GM12878 (cell line): ENCODE measurements at regions not wholly inside any gene's neighbourhood (a gene's known extent, or its start where the extent isn't known, plus 50 kb on each side); places are given as distances from the start of the nearest gene placed in this dataset.

Experiments
- ATAC-seq: fragments of 200-7000 bp; cut with Tn5 transposase; 3 replicates; pipeline ENCODE4 v1.9.1; 2020; ENCODE audit warnings: mild to moderate bottlenecking, moderate library complexity
- BruUV-seq: library from RNA; stranded (reverse); fragments of 400-500 nt; replicated peaks from 2 replicates; lab custom pipeline; 2021; lab: Mats Ljungman, UMichigan
- CTCF ChIA-PET: fragments of 300-600 bp; sonication (Branson Sonifier 250); formaldehyde crosslinking; extraction: SDS; loops from one replicate; lab custom pipeline; 2021; ENCODE audit warnings: inconsistent platforms; lab: Yijun Ruan, JAX
- POLR2A ChIA-PET: fragments of 350-600 bp; formaldehyde crosslinking; extraction: SDS; loops from one replicate; lab custom pipeline; 2021; ENCODE audit warnings: inconsistent platforms; lab: Charles Lee
- RAD21 ChIA-PET: fragments of 300-600 bp; sonication (Branson Sonifier 250); formaldehyde crosslinking; loops from one replicate; lab custom pipeline; 2023; ENCODE audit warnings: antibody characterized with exemption; ENCODE audit not compliant: unreplicated experiment; lab: Charles Lee
- SMC1A ChIA-PET: fragments of 300-600 bp; sonication (Branson Sonifier 250); formaldehyde crosslinking; loops from one replicate; lab custom pipeline; 2023; ENCODE audit not compliant: unreplicated experiment, uncharacterized antibody; lab: Charles Lee
- DNase-seq: peaks from one replicate; pipeline ENCODE4 v3.0.0-alpha.2; 2011; ENCODE audit warnings: low read depth, low spot score
- FAIRE-seq: peaks from 3 replicates; lab custom pipeline; 2011; peaks lifted over from hg19 to GRCh38; lab: Jason Lieb, UNC
- H2AFZ ChIP-seq: 2 replicates; pipeline ENCODE4 v1.6.0; 2011; ENCODE audit warnings: low read depth, low read length, control low read depth; ENCODE audit not compliant: control insufficient read depth
- H3K27ac ChIP-seq: 2 replicates; pipeline ENCODE4 v1.5.1; 2011; ENCODE audit warnings: control low read depth; ENCODE audit not compliant: control insufficient read depth, insufficient read depth
- H3K27me3 ChIP-seq, 2 experiments: replicated peaks in 1 of 2; 2 replicates each; pipeline versions ENCODE4 v1.6.0 to v1.6.1; 2011; ENCODE audit warnings: low read length in 1 of 2; ENCODE audit not compliant: control insufficient read depth in 2 of 2, insufficient read depth in 2 of 2
- H3K36me3 ChIP-seq, 2 experiments: 2 replicates each; pipeline ENCODE4 v1.5.1; 2011; ENCODE audit warnings: low read length in 1 of 2; ENCODE audit not compliant: control insufficient read depth in 2 of 2, insufficient read depth in 2 of 2
- H3K4me1 ChIP-seq: 2 replicates; pipeline ENCODE4 v1.6.1; 2011; ENCODE audit warnings: mild to moderate bottlenecking, low read length, moderate library complexity, mixed read lengths; ENCODE audit not compliant: control insufficient read depth, insufficient read depth
- H3K4me2 ChIP-seq: 2 replicates; pipeline ENCODE4 v1.6.0; 2011; ENCODE audit warnings: control low read depth; ENCODE audit not compliant: control insufficient read depth, insufficient read depth
- H3K4me3 ChIP-seq: fragments of 200-600 bp; sonication (generic); 2 replicates; pipeline ENCODE4 v1.5.1; 2016
- H3K79me2 ChIP-seq: 2 replicates; pipeline ENCODE4 v1.6.0; 2011; ENCODE audit warnings: low read length; ENCODE audit not compliant: control insufficient read depth, insufficient read depth
- H3K9ac ChIP-seq: 2 replicates; pipeline ENCODE4 v1.8.0; 2011; ENCODE audit warnings: low read length, control low read depth, mixed read lengths; ENCODE audit not compliant: control insufficient read depth, insufficient read depth
- H3K9me3 ChIP-seq: replicated peaks from 3 replicates; pipeline ENCODE4 v1.5.1; 2011; ENCODE audit warnings: mild to moderate bottlenecking, low read length; ENCODE audit not compliant: control insufficient read depth, insufficient read depth
- H4K20me1 ChIP-seq: 2 replicates; pipeline ENCODE4 v1.6.0; 2011; ENCODE audit not compliant: control insufficient read depth, insufficient read depth
- BACH1 ChIP-seq: fragments of 450-650 bp; IDR thresholded peaks from 2 replicates; pipeline ENCODE4 v1.6.1; 2017; ENCODE audit warnings: mild to moderate bottlenecking, borderline replicate concordance
- BCL3 ChIP-seq: IDR thresholded peaks from 2 replicates; pipeline ENCODE4 v1.6.1; 2011; ENCODE audit warnings: borderline replicate concordance, low read depth, mild to moderate bottlenecking, moderate library complexity, low read length; ENCODE audit not compliant: insufficient read depth, poor library complexity, severe bottlenecking
- BMI1 ChIP-seq: fragments of 450-650 bp; IDR thresholded peaks from 2 replicates; pipeline ENCODE4 v1.6.1; 2016; ENCODE audit warnings: mild to moderate bottlenecking, moderate library complexity, borderline replicate concordance
- CHD1 ChIP-seq: IDR thresholded peaks from 2 replicates; pipeline ENCODE4 v1.6.1; 2012; ENCODE audit warnings: low read depth, low read length, improper control_type of control experiment
- FOXK2 ChIP-seq: fragments of 450-650 bp; IDR thresholded peaks from 2 replicates; pipeline ENCODE4 v1.6.1; 2017; ENCODE audit warnings: mild to moderate bottlenecking, moderate library complexity
- KAT2A ChIP-seq: conservative IDR thresholded peaks from 2 replicates; pipeline ENCODE4 v1.6.1; 2011; ENCODE audit warnings: low read depth, low read length; ENCODE audit not compliant: control insufficient read depth
- MYC ChIP-seq: IDR thresholded peaks from 2 replicates; pipeline ENCODE4 v1.6.1; 2011; ENCODE audit warnings: mild to moderate bottlenecking, low read length, moderate library complexity, inconsistent platforms; ENCODE audit not compliant: insufficient read depth, insufficient replicate concordance, insufficient read length, severe bottlenecking
- NFIC ChIP-seq: IDR thresholded peaks from 2 replicates; pipeline ENCODE4 v1.6.1; 2012; ENCODE audit warnings: low read depth, mild to moderate bottlenecking, inconsistent platforms, low read length, moderate library complexity
- NFYB ChIP-seq: IDR thresholded peaks from 2 replicates; pipeline ENCODE4 v1.6.1; 2011; ENCODE audit warnings: low read depth, mild to moderate bottlenecking, low read length, improper control_type of control experiment, moderate library complexity; ENCODE audit not compliant: insufficient read depth
- RELB ChIP-seq: fragments of 450-650 bp; IDR thresholded peaks from 2 replicates; pipeline ENCODE4 v1.6.1; 2017; ENCODE audit warnings: low read depth, mild to moderate bottlenecking, moderate library complexity
- REST ChIP-seq: IDR thresholded peaks from 2 replicates; pipeline ENCODE4 v1.6.1; 2012; ENCODE audit warnings: mild to moderate bottlenecking, low read depth, low read length
- RFX5 ChIP-seq: IDR thresholded peaks from 2 replicates; pipeline ENCODE4 v1.6.1; 2011; ENCODE audit warnings: low read depth, low read length, improper control_type of control experiment
- SREBF2 ChIP-seq: IDR thresholded peaks from 2 replicates; pipeline ENCODE4 v1.6.1; 2012; ENCODE audit warnings: mild to moderate bottlenecking, low read length
- YY1 ChIP-seq: IDR thresholded peaks from 2 replicates; pipeline ENCODE4 v1.6.1; 2011; ENCODE audit warnings: low read depth, mild to moderate bottlenecking, low read length
- ZBTB4 ChIP-seq: fragments of 450-650 bp; formaldehyde crosslinking; IDR thresholded peaks from 2 replicates; pipeline ENCODE4 v1.4.0; 2022; ENCODE audit warnings: mild to moderate bottlenecking, moderate library complexity
- ZZZ3 ChIP-seq: IDR thresholded peaks from 2 replicates; pipeline ENCODE4 v1.6.1; 2011; ENCODE audit warnings: low read depth; ENCODE audit not compliant: control insufficient read depth, insufficient read length
- WGBS: methylation state at CpG from one replicate; pipeline ENCODE4 v1.1.6; 2016; ENCODE audit warnings: low lambda C conversion rate; ENCODE audit not compliant: insufficient replicate concordance, insufficient coverage; ENCODE audit errors: missing lambda C conversion rate; 5-methylcytosine and 5-hydroxymethylcytosine counted together
- in situ Hi-C: fragments of 300-500 bp; cut with MboI; formaldehyde crosslinking; loops from 9 replicates; pipeline ENCODE4 v1.14.3; 2018; ENCODE audit warnings: mixed read lengths
- intact Hi-C: fragments of 100-400 bp; cut with micrococcal nuclease; formaldehyde crosslinking; loops from one replicate; pipeline ENCODE4 v1.14.2; 2022; ENCODE audit not compliant: unreplicated experiment

GRCh38 chr4:188811121-188811520, 671.9 kb downstream of the TRIML1 start:
- DNase-seq (no peak), ATAC-seq (no peak), FAIRE-seq (no peak)
- ChIA-PET CTCF (no interaction called here), POLR2A (no interaction called here), RAD21 (no interaction called here), SMC1A (no interaction called here)
- Histone ChIP-seq H3K9ac (no peak overlapping the region), H3K27ac (no peak overlapping the region), H3K4me2 (no peak overlapping the region), H3K79me2 (no peaks in the 10 kb centered on the region), H3K4me3 (no peak overlapping the region), H3K27me3 (no peaks in the 10 kb centered on the region), H2AFZ (no peak overlapping the region), H4K20me1 (no peaks in the 10 kb centered on the region), H3K36me3 (no peaks in the 10 kb centered on the region), H3K4me1 (no peaks in the 10 kb centered on the region), H3K9me3 (no peaks in the 10 kb centered on the region)
- 21% methylated on average over 1 of the region's 1 CpG for WGBS
- no TSS peak for BruUV-seq
- in situ Hi-C loops (no loop called here), intact Hi-C loops (no loop called here)
- TF ChIP-seq MYC (no peak), SREBF2 (no peak), NFYB (no peak), NFIC (no peak), BMI1 (no peak), ZZZ3 (no peak), RFX5 (no peak), BCL3 (no peak), FOXK2 (no peak), BACH1 (no peak), YY1 (no peak), ZBTB4 (no peak), REST (no peak), RELB (no peak), KAT2A (no peak), CHD1 (no peak)
